GM12878 (cell line): ENCODE measurements at regions not wholly inside any gene's neighbourhood (a gene's known extent, or its start where the extent isn't known, plus 50 kb on each side); places are given as distances from the start of the nearest gene placed in this dataset.

Experiments used
- ATAC-seq: fragments of 200-7000 bp; cut with Tn5 transposase; 3 replicates; pipeline ENCODE4 v1.9.1; 2020; ENCODE audit warnings: mild to moderate bottlenecking, moderate library complexity
- BruUV-seq: library from RNA; stranded (reverse); fragments of 400-500 nt; replicated peaks from 2 replicates; lab custom pipeline; 2021; lab: Mats Ljungman, UMichigan
- CTCF ChIA-PET: fragments of 300-600 bp; sonication (Branson Sonifier 250); formaldehyde crosslinking; extraction: SDS; loops from one replicate; lab custom pipeline; 2021; ENCODE audit warnings: inconsistent platforms; lab: Yijun Ruan, JAX
- POLR2A ChIA-PET: fragments of 350-600 bp; formaldehyde crosslinking; extraction: SDS; loops from one replicate; lab custom pipeline; 2021; ENCODE audit warnings: inconsistent platforms; lab: Charles Lee
- RAD21 ChIA-PET: fragments of 300-600 bp; sonication (Branson Sonifier 250); formaldehyde crosslinking; loops from one replicate; lab custom pipeline; 2023; ENCODE audit warnings: antibody characterized with exemption; ENCODE audit not compliant: unreplicated experiment; lab: Charles Lee
- SMC1A ChIA-PET: fragments of 300-600 bp; sonication (Branson Sonifier 250); formaldehyde crosslinking; loops from one replicate; lab custom pipeline; 2023; ENCODE audit not compliant: unreplicated experiment, uncharacterized antibody; lab: Charles Lee
- DNase-seq: peaks from one replicate; pipeline ENCODE4 v3.0.0-alpha.2; 2011; ENCODE audit warnings: low read depth, low spot score
- FAIRE-seq: peaks from 3 replicates; lab custom pipeline; 2011; peaks lifted over from hg19 to GRCh38; lab: Jason Lieb, UNC
- H2AFZ ChIP-seq: 2 replicates; pipeline ENCODE4 v1.6.0; 2011; ENCODE audit warnings: low read depth, low read length, control low read depth; ENCODE audit not compliant: control insufficient read depth
- H3K27ac ChIP-seq: 2 replicates; pipeline ENCODE4 v1.5.1; 2011; ENCODE audit warnings: control low read depth; ENCODE audit not compliant: control insufficient read depth, insufficient read depth
- H3K27me3 ChIP-seq, 2 experiments: replicated peaks in 1 of 2; 2 replicates each; pipeline versions ENCODE4 v1.6.0 to v1.6.1; 2011; ENCODE audit warnings: low read length in 1 of 2; ENCODE audit not compliant: control insufficient read depth in 2 of 2, insufficient read depth in 2 of 2
- H3K36me3 ChIP-seq, 2 experiments: 2 replicates each; pipeline ENCODE4 v1.5.1; 2011; ENCODE audit warnings: low read length in 1 of 2; ENCODE audit not compliant: control insufficient read depth in 2 of 2, insufficient read depth in 2 of 2
- H3K4me1 ChIP-seq: 2 replicates; pipeline ENCODE4 v1.6.1; 2011; ENCODE audit warnings: mild to moderate bottlenecking, low read length, moderate library complexity, mixed read lengths; ENCODE audit not compliant: control insufficient read depth, insufficient read depth
- H3K4me2 ChIP-seq: 2 replicates; pipeline ENCODE4 v1.6.0; 2011; ENCODE audit warnings: control low read depth; ENCODE audit not compliant: control insufficient read depth, insufficient read depth
- H3K4me3 ChIP-seq: fragments of 200-600 bp; sonication (generic); 2 replicates; pipeline ENCODE4 v1.5.1; 2016
- H3K79me2 ChIP-seq: 2 replicates; pipeline ENCODE4 v1.6.0; 2011; ENCODE audit warnings: low read length; ENCODE audit not compliant: control insufficient read depth, insufficient read depth
- H3K9ac ChIP-seq: 2 replicates; pipeline ENCODE4 v1.8.0; 2011; ENCODE audit warnings: low read length, control low read depth, mixed read lengths; ENCODE audit not compliant: control insufficient read depth, insufficient read depth
- H3K9me3 ChIP-seq: replicated peaks from 3 replicates; pipeline ENCODE4 v1.5.1; 2011; ENCODE audit warnings: mild to moderate bottlenecking, low read length; ENCODE audit not compliant: control insufficient read depth, insufficient read depth
- H4K20me1 ChIP-seq: 2 replicates; pipeline ENCODE4 v1.6.0; 2011; ENCODE audit not compliant: control insufficient read depth, insufficient read depth
- ASH2L ChIP-seq: fragments of 300-600, 200-600 bp; sonication (generic); IDR thresholded peaks from 2 replicates; pipeline ENCODE4 v1.6.1; 2017; ENCODE audit warnings: low read depth, mild to moderate bottlenecking, borderline replicate concordance
- BCL3 ChIP-seq: IDR thresholded peaks from 2 replicates; pipeline ENCODE4 v1.6.1; 2011; ENCODE audit warnings: borderline replicate concordance, low read depth, mild to moderate bottlenecking, moderate library complexity, low read length; ENCODE audit not compliant: insufficient read depth, poor library complexity, severe bottlenecking
- ELK1 ChIP-seq: IDR thresholded peaks from 2 replicates; pipeline ENCODE4 v1.6.1; 2012; ENCODE audit warnings: low read depth, low read length, improper control_type of control experiment
- EP300 ChIP-seq, 2 experiments: fragments of 150-350 bp in 1 of 2; IDR thresholded peaks; 2 replicates each; pipeline ENCODE4 v1.6.1; 2011 to 2012; ENCODE audit warnings: low read depth in 2 of 2, low read length in 2 of 2, borderline replicate concordance in 1 of 2, improper control_type of control experiment in 1 of 2, inconsistent platforms in 1 of 2; ENCODE audit not compliant: control insufficient read depth in 1 of 2
- EZH2 ChIP-seq: IDR thresholded peaks from 2 replicates; pipeline ENCODE4 v1.6.1; 2012; ENCODE audit warnings: low read depth, mild to moderate bottlenecking, control low read depth, inconsistent platforms, low read length, borderline replicate concordance; ENCODE audit not compliant: control insufficient read depth
- NFYB ChIP-seq: IDR thresholded peaks from 2 replicates; pipeline ENCODE4 v1.6.1; 2011; ENCODE audit warnings: low read depth, mild to moderate bottlenecking, low read length, improper control_type of control experiment, moderate library complexity; ENCODE audit not compliant: insufficient read depth
- NR2F1 ChIP-seq: fragments of 450-650 bp; conservative IDR thresholded peaks from 2 replicates; pipeline ENCODE4 v1.6.1; 2017; ENCODE audit warnings: mild to moderate bottlenecking
- PKNOX1 ChIP-seq: fragments of 450-650 bp; IDR thresholded peaks from 2 replicates; pipeline ENCODE4 v1.6.1; 2016; ENCODE audit warnings: mild to moderate bottlenecking
- PML ChIP-seq: IDR thresholded peaks from 2 replicates; pipeline ENCODE4 v1.6.1; 2012; ENCODE audit warnings: low read length, inconsistent platforms
- PRDM15 ChIP-seq: fragments of 450-650 bp; formaldehyde crosslinking; IDR thresholded peaks from 2 replicates; pipeline ENCODE4 v1.4.0; 2020; ENCODE audit warnings: mild to moderate bottlenecking, moderate library complexity
- RFX5 ChIP-seq: IDR thresholded peaks from 2 replicates; pipeline ENCODE4 v1.6.1; 2011; ENCODE audit warnings: low read depth, low read length, improper control_type of control experiment
- ZNF207 ChIP-seq: fragments of 450-650 bp; IDR thresholded peaks from 2 replicates; pipeline ENCODE4 v1.6.1; 2014; ENCODE audit warnings: antibody characterized with exemption, mild to moderate bottlenecking, borderline replicate concordance
- WGBS: methylation state at CpG from one replicate; pipeline ENCODE4 v1.1.6; 2016; ENCODE audit warnings: low lambda C conversion rate; ENCODE audit not compliant: insufficient replicate concordance, insufficient coverage; ENCODE audit errors: missing lambda C conversion rate; 5-methylcytosine and 5-hydroxymethylcytosine counted together
- in situ Hi-C: fragments of 300-500 bp; cut with MboI; formaldehyde crosslinking; loops from 9 replicates; pipeline ENCODE4 v1.14.3; 2018; ENCODE audit warnings: mixed read lengths
- intact Hi-C: fragments of 100-400 bp; cut with micrococcal nuclease; formaldehyde crosslinking; loops from one replicate; pipeline ENCODE4 v1.14.2; 2022; ENCODE audit not compliant: unreplicated experiment

- intact Hi-C loops: loop anchor here (10.0 kb wide), 1 partner anchor 626 kb away; no protein-coding TSS in a partner anchor
- CTCF ChIA-PET: interaction anchor here (0.8 kb wide), 1 partner anchor 403 kb away, joined by 3 read pairs; no protein-coding TSS in a partner anchor
- H3K79me2 ChIP-seq: no peaks in the 10 kb centered on the region
These were observed 646.2 kb downstream of the CCDC171 start for GRCh38 chr9:16198996-16199395.

More at GRCh38 chr9:16198996-16199395, 646.2 kb downstream of the CCDC171 start:
- BruUV-seq: no TSS peak
- DNase-seq: no peak
- Histone ChIP-seq H3K4me1 (no peaks in the 10 kb centered on the region), H3K4me2 (no peak overlapping the region), H4K20me1 (no peaks in the 10 kb centered on the region), H3K9me3 (no peaks in the 10 kb centered on the region; the same call in 2 of the 3 replicates), H3K27me3 (no peaks in the 10 kb centered on the region), H3K36me3 (no peaks in the 10 kb centered on the region), H3K4me3 (no peak overlapping the region), H2AFZ (no peak overlapping the region), H3K9ac (no peak overlapping the region), H3K27ac (no peak overlapping the region)
- TF ChIP-seq EZH2: no peak
- TF ChIP-seq EP300 (IDR thresholded peaks at IDR 0.05; ENCODE audit: borderline replicate concordance in 1 of 2, control insufficient read depth in 1 of 2, low read depth in 2 of 2, low read length in 2 of 2): no peak
- TF ChIP-seq PKNOX1: no peak
- no peak for TF ChIP-seq NFYB
- TF ChIP-seq RFX5: no peak
- no peak for TF ChIP-seq PML
- no peak for TF ChIP-seq ELK1
- no peak for TF ChIP-seq BCL3
- no peak for TF ChIP-seq NR2F1
- TF ChIP-seq PRDM15 (CRISPR knock-in tag): no peak
- no peak for TF ChIP-seq ASH2L
- no peak for TF ChIP-seq ZNF207
- no peak for ATAC-seq
- no peak for FAIRE-seq
- ChIA-PET POLR2A (interaction anchor here (0.6 to 0.7 kb wide), 3 partner anchors 127 to 570 kb away, joined by 3 to 4 read pairs (median 3); no protein-coding TSS in a partner anchor), SMC1A (interaction anchor here (0.6 to 0.7 kb wide), 3 partner anchors 21 to 391 kb away, joined by 3 to 4 read pairs (median 3); no protein-coding TSS in a partner anchor), RAD21 (no interaction called here)
- in situ Hi-C loops: no loop called here
- WGBS: 17% methylated on average over 6 of the region's 6 CpGs
